ENCODE measurements at regions not wholly inside any gene's neighbourhood (a gene's known extent, or its start where the extent isn't known, plus 50 kb on each side); places are given as distances from the start of the nearest gene placed in this dataset.

DNA sequence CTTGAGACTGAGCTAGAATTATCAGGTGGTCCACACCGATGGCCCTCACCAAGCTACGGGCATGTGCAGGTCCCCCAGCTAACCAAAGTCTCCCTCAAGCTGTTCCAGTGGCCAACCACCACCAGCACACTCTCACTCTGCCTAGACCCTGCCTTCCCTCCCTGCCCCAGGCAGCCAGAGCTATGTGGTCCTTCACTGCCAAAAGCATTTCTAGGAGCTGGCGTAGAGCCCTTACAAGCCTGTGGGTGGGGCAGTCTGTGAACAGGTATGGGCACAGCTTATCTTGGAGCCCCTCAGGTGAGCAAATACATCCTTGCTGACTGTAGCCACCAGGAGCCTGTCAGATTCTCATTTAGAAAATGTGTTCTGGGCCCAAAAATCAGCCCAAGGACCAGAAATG, 159.8 kb upstream of the PPP2R3A start:
- intact Hi-C loops (cut with DNase I, micrococcal nuclease), result no loop called here
- Histone ChIP-seq H3K9me3 (no peaks in the 10 kb centered on the region), H3K36me3 (ENCODE audit: low read depth) (no peaks in the 10 kb centered on the region), H3K4me1 (ENCODE audit: low read depth) (peaks cover 15% of the 10 kb centered on the region), H3K4me3 (no peak overlapping the region)
- DNase-seq (no peak), ATAC-seq (no peak)
- TF ChIP-seq, protein P1, sequence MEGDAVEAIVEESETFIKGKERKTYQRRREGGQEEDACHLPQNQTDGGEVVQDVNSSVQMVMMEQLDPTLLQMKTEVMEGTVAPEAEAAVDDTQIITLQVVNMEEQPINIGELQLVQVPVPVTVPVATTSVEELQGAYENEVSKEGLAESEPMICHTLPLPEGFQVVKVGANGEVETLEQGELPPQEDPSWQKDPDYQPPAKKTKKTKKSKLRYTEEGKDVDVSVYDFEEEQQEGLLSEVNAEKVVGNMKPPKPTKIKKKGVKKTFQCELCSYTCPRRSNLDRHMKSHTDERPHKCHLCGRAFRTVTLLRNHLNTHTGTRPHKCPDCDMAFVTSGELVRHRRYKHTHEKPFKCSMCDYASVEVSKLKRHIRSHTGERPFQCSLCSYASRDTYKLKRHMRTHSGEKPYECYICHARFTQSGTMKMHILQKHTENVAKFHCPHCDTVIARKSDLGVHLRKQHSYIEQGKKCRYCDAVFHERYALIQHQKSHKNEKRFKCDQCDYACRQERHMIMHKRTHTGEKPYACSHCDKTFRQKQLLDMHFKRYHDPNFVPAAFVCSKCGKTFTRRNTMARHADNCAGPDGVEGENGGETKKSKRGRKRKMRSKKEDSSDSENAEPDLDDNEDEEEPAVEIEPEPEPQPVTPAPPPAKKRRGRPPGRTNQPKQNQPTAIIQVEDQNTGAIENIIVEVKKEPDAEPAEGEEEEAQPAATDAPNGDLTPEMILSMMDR (IDR thresholded peaks at IDR 0.05), result no peak

DNA sequence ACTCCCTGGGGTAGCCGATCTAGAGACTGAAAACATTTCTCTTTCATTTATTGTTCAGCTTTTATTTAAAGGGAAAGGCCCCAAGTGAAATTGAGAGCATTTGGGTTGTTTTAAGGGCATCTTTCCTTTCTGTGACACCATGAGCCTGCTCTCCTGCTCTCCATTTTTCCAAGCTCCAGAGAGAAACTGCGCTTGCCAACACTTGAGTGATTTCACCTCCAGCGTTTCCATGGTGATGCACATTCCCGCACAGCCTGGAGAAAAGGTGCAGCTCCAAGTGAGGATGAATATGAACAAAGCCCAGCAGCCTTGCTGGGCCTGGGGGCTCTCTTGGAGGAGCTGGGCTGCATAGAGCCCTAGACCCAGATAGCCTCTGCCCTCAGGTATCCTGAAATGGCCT, 159.2 kb upstream of the PPP2R3A start:
- Histone ChIP-seq H3K4me1 (ENCODE audit: low read depth) (peaks cover 9% of the 10 kb centered on the region), H3K9me3 (no peaks in the 10 kb centered on the region), H3K4me3 (no peak overlapping the region), H3K36me3 (ENCODE audit: low read depth) (no peaks in the 10 kb centered on the region)
- ATAC-seq, result no peak
- TF ChIP-seq, protein P1 (IDR thresholded peaks at IDR 0.05), result no peak
- no peak for DNase-seq
- intact Hi-C loops (cut with DNase I, micrococcal nuclease), result no loop called here

DNA sequence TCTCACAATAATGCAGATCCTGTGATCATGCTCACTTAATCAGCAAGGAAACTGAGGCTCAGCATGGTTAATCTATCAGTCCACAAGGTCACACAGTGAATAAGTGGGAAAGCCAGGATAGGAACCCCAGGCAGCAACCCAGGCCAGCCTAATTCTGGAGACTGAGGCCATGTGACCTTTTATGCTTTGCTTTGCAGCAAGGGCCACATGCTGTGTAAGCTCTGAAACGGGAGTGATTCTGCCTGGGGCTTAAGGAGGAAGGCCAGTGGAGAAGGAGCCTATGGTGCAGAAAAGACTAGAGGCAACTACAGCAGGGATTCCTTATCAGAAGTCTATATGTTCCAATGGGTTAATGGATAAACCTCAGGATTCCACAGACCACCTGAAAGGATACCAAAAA, 157.6 kb upstream of the PPP2R3A start:
- Histone ChIP-seq H3K4me3 (no peak overlapping the region), H3K4me1 (ENCODE audit: low read depth) (no peaks in the 10 kb centered on the region), H3K9me3 (no peaks in the 10 kb centered on the region), H3K36me3 (ENCODE audit: low read depth) (no peaks in the 10 kb centered on the region)
- intact Hi-C loops (cut with DNase I, micrococcal nuclease), result no loop called here
- no peak for DNase-seq
- TF ChIP-seq, protein P1 (IDR thresholded peaks at IDR 0.05), result no peak
- ATAC-seq, result no peak

DNA sequence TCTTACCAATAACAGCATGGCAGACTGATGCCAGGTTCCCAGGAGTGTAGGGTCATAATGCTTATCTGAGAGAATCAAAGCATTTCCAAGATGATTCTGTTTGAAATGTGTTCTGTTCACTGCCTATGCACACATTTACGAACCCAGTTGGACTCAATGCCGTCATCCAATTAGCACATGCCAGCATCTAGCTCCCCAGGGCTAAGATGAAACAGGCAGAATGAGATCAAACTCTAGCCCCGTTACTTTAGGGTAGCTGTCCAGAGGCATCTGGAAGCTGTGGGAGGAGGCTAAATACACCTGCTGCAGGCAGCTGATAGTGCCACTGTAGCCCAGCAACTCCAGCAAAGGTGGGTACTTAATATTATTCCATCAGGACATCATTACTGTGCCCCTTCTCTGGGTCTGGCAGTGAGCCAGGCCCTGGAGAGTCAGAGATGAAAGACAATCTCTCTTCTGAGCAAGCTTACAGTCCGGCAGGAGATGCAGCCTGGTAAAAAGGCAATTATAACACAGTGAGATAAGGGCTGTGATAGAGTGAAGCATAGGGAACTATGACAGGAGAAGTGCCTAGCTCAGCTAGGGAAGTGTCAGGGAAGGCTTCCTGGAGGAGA, 156.4 kb upstream of the PPP2R3A start:
- no peaks in the 10 kb centered on the region for H3K9me3 ChIP-seq
- ATAC-seq (no peak), DNase-seq (no peak)
- H3K36me3 ChIP-seq (ENCODE audit: low read depth), result no peaks in the 10 kb centered on the region
- H3K4me3 ChIP-seq, result no peak overlapping the region
- TF ChIP-seq, protein P1 (IDR thresholded peaks at IDR 0.05), result no peak
- H3K4me1 ChIP-seq (ENCODE audit: low read depth), result no peaks in the 10 kb centered on the region
- intact Hi-C loops (cut with DNase I, micrococcal nuclease), result no loop called here

DNA sequence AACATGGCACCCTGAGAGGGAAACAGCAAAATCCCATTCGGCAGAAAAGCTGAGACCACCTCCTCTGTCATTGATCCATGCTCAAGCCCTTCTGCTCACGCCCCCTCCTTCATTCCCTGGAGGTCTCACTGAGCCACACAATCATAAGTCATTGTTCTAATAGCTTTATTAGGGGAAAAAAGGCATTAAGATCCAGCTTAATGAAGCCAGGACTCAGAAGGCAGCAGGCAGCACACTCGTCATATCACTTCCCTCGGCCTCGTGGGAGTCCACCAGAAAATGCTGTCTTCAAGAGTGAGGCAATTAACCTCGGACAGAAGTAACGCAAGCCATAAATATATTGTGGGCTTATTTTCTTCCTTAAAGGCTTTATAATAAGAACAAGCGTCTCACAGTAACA, 153.9 kb upstream of the PPP2R3A start:
- Histone ChIP-seq H3K4me3 (no peak overlapping the region), H3K4me1 (ENCODE audit: low read depth) (no peaks in the 10 kb centered on the region), H3K9me3 (no peaks in the 10 kb centered on the region), H3K36me3 (ENCODE audit: low read depth) (no peaks in the 10 kb centered on the region)
- DNase-seq, result no peak
- TF ChIP-seq, protein P1 (IDR thresholded peaks at IDR 0.05), result no peak
- ATAC-seq, result no peak
- intact Hi-C loops (cut with DNase I, micrococcal nuclease), result no loop called here

DNA sequence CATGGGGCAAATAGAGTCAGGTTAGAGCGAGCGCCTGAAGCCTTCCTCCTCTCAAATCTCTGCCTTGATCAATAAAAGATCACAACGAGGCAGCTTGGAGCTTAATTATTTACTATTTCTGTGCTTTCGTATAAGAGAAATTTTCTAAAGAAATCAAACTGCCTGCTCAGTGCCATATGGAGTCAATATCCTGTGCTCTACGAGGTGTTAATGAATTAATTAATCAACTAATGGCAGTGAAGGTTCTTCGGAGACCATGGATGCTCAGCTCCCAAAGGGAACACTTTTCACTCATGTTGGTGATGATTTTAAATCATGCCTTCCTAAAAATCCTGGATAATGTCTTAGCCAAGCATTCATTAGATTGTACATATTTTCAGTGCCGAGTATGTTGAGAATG, 153.5 kb upstream of the PPP2R3A start:
- no peak for ATAC-seq
- TF ChIP-seq, protein P1 (IDR thresholded peaks at IDR 0.05), result no peak
- Histone ChIP-seq H3K4me3 (no peak overlapping the region), H3K36me3 (ENCODE audit: low read depth) (no peaks in the 10 kb centered on the region), H3K4me1 (ENCODE audit: low read depth) (no peaks in the 10 kb centered on the region), H3K9me3 (no peaks in the 10 kb centered on the region)
- DNase-seq, result no peak
- intact Hi-C loops (cut with DNase I, micrococcal nuclease), result no loop called here

All from mucosa of descending colon (tissue), 3 donors.